Globus pallidus (tissue), 1 donor: ENCODE measurements at regions not wholly inside any gene's neighbourhood (a gene's known extent, or its start where the extent isn't known, plus 50 kb on each side); places are given as distances from the start of the nearest gene placed in this dataset.
A peak's percentile ranks its signal among the peaks of the same experiment; 100 is the strongest.
"Not testable (repeated sequence)": the region's sequence is repeated elsewhere in the genome, so short reads cannot be mapped to it uniquely, and the experiment has no call there.

Experiments
- DNase-seq: peaks from one replicate; pipeline ENCODE4 v3.0.0-alpha.2; 2015; ENCODE audit warnings: low spot score

DNA sequence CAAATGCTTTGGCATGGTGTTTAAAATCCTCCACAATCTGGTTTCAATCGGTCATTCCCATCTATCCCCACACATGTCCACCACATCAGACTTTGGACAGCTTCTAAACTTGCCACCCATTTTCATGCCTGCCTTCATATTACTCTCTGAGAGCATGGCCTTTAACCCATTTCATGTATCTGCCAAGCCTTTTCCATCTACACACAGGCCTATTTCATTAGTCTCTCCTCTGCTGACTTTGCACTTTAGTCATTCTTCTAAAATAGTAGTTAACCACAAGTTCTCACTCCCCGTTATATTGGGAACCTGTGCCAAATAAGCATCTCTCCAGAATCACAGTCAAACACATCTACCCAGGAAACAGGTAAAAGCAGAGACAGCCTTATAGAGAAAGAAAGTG lies 142.2 kb downstream of the MZT1 start:
- DNase-seq, result no peak

- DNase-seq, result no peak
Observed at GRCh38 chr13:72571191-72571590, 156.2 kb downstream of the MZT1 start.

GRCh38 chr13:72570019-72570418 lies 157.4 kb downstream of the MZT1 start:
- no peak for DNase-seq

DNA sequence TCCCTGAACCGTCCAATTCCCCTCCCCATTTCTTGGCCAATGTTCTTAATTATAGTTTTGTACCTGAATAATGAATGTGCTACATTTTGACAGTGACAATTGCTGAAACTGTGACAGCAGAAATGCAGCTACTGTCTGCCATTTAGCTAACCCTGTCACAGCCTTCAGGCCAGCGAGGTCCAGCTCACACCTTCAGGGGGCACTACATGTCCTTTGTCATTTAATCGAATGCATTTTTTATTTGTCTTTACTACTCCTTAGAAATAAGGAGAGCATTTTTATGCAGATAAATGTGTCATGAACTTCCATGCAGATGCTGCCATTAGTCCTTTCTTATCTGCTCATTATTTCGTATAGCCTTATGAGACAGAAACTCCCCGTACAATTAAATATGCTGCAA lies 159.9 kb downstream of the MZT1 start:
- no peak for DNase-seq

- DNase-seq, result no peak
Observed at GRCh38 chr13:72566526-72566925, 160.9 kb downstream of the MZT1 start.

DNA sequence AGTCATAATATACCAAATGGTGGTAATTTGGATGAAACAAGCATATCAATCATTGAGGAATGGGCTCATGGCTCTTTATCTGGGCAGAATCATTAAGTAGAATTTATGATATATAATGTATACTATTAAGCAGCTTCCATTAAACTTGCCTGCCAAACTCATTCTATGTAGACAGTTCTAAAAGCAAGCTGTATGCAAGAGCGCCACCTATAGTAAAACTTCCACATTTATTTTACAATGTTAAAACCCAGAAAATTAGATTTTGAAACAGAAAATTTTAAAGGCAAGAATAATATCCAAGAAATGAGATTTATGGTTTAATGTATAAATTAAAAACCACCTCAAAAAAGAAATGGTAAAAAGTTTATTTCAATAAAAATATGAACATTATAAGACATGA lies 161.5 kb downstream of the MZT1 start:
- DNase-seq, result peak; percentile 15

DNA sequence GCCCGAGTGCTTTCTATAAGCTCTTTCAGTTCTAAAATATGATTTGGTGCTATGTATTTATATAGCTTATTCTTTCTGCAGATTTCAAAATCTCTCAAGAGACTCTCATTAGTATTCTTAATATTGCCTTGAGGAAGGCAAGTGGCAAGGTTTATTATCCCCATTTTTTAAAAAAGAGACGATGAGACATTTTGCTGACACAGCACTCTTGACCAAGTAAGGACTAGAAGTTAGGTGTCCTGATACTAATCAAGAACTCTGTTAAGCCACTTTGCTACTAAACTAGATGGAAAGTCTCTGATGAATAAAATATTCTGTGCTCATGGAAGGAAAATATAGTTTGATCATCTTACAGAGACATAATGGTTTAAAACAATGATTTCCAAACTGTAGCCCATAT lies 164.7 kb downstream of the MZT1 start:
- DNase-seq, result no peak

DNA sequence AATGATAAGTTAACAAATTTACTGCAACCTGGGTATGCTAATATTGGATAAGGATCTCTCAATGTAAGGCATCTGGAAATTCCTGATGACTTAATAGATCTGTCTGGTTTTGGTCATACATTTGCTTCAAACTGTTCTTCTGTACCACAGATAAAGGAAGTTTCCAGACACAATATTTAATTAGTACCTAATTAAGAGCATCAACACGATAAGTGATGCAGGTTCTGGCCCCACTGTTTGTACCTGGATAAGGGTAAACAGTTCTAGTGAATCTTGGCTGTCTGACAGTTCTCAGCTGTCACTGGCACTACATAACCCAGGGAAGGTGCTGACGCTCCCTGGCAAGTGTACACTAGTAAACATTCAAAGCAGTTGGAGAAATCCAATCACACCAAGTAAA lies 165.6 kb downstream of the MZT1 start:
- no peak for DNase-seq

DNA sequence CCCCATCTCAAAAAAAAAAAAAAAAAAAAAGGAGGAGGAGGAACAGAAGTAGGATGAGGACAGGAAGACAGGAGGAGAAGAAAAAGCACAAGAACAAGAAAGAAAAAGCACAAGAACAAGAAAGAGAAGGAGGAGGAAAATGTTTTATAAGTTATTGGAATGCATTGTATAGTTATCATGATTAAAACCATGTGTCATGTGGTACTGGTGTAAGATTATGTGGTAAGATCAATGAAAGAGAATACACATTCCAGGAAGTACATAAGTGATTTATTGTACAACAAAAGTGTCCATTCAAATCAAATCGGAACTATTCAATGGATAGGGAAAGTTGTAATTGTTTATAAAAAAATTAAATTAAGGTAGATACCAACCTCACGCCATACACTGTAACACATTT lies 167.7 kb downstream of the MZT1 start:
- DNase-seq, result no peak

DNA sequence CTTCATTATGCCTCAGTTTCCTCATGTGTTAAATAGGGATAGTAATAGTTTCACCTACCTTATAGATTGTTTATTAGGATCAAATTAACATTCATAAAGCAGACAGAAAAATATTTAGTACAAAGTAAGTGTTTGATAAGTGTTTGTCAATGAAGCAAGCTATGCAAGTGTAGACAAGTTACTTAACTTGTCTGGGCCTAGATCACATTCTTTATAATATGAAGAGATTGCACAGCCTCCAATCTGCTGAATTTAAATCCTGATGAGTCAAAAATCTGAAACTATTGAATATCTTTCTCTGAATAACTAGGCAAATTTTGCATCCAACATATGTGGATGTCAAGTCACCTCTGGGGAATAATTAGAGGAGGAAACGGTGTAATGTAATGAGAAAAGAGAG lies 170.5 kb downstream of the MZT1 start:
- no peak for DNase-seq

- DNase-seq, result no peak
Observed at GRCh38 chr13:72555601-72556000, 171.8 kb downstream of the MZT1 start.

DNA sequence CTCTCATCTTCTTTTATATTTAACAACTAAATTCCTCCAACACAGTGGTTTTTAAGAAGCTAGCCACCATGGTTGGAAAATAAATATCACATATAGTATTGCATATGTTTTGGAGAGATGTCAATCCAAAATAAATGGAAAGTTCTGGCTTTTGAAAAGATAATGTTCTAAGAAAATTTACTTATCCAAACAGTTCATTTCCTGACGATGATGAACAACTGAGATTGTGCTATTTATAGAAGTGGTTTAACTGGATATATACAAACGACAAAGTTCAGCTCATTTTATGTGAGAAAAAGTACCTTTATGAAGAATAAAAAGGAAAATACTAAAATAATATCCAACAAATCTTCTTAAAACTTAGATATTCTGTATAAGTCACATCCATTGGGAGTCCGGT lies 174.7 kb downstream of the MZT1 start:
- no peak for DNase-seq

DNA sequence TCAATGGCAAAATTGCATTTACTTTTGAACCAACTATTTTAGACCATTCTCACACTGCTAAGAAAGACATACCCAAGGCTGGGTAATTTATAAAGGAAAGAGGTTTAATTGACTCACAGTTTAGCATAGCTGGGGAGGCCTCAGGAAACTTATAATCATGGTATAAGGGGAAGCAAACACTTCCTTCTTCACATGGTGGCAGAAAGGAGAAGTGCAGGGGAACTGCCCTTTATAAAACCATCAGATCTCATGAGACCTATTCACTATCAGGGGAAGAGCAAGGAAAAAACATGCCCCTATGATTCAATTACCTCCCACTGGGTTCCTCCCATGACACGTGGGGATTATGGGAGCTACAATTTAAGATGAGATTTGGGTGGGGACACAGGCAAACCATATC lies 181.5 kb downstream of the MZT1 start:
- DNase-seq, result not testable (repeated sequence)

GRCh38 chr13:72545030-72545719 lies 182.3 kb downstream of the MZT1 start:
- no peak for DNase-seq

- DNase-seq, result no peak
Observed at GRCh38 chr13:72544042-72544441, 183.4 kb downstream of the MZT1 start.

DNA sequence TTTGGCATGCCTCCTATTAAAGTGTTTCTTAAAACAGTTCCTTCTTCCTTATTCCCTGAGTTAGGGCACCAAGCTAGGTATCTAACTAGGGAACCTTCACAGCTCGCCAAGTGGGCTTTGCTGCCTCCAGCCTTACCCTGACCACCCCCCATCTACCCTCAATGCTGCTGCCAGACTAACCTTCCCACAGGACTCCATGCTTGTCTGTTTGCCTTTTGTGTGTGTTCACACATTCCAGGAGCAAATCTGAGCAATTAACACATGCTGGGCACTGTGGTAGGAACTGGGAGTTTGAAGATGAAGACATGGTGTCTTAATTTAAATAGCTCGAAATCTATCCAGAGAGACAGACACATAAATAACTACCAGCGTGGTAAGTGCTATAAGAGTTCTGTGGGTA lies 185.2 kb downstream of the MZT1 start:
- no peak for DNase-seq

GRCh38 chr13:72541674-72542073 lies 185.8 kb downstream of the MZT1 start:
- no peak for DNase-seq

- DNase-seq, result no peak
Observed at GRCh38 chr13:72540881-72541280, 186.5 kb downstream of the MZT1 start.

- no peak for DNase-seq
Observed at GRCh38 chr13:72539925-72540324, 187.5 kb downstream of the MZT1 start.

GRCh38 chr13:72537782-72538181 lies 189.6 kb downstream of the MZT1 start:
- no peak for DNase-seq

DNA sequence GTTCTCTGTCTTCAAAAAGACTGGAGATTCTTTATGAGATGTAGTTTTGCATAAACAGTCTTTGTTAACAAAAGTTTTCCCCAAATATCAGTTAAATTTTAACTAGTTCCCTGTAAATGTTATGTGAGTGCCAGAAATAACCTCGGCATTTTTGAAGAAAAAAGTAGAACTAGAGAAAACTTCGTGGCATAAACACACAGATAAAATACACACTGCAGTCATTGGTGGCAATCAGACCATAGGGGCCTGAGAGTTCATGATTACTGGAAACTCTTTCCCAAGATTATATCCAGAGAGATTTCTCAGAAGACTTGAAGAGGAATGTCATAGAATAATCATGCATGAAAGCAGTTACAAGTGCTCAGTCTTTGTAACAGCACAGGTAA lies 190.0 kb downstream of the MZT1 start:
- DNase-seq, result no peak

GRCh38 chr13:72536714-72537394 lies 190.6 kb downstream of the MZT1 start:
- DNase-seq, result no peak

GRCh38 chr13:72534951-72535640 lies 192.3 kb downstream of the MZT1 start:
- no peak for DNase-seq
